ENCODE measurements at regions not wholly inside any gene's neighbourhood (a gene's known extent, or its start where the extent isn't known, plus 50 kb on each side); places are given as distances from the start of the nearest gene placed in this dataset.

DNA sequence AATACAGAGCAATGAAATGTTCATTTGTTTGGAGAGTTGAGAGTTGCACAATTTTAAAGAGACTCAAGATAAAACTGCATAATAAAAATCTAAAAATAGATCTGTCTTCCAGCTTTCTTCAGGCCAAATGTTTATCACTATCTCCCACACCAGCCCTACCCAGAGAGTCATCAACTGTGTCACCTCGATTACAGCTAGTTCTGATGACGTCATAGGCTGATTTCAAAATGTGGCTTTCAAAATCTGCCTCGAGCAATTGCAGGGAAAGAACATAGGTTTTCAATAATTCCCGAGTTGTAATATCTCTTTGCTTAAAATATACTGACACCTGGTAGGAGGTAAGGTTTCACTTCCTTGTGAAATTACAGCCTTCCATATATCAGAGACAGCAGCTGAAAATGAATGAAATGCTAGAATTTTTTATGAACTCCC lies 677.6 kb upstream of the ID2 start:
- DNase-seq (ENCODE audit: insufficient read length, low spot score) (peak; percentile 7), FAIRE-seq (no peak)

DNA sequence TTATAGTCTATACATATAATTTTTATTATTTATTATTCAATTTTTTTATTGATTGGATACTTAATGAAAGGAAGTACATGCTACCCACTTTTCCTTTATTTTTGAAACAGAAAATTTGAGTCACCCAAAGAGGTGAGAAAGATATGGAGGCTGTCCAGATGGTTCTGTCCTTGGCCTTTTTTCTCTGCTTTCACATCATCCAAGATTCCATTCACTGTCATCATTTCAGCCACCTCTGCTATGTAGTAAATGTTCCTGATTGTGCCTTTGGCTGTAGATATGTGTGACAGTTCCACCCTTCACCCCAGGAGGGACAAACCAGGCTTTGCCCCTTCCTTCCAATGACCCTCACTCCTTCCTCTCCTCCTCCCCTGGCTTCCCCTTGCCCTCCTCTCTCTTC lies 675.7 kb upstream of the ID2 start:
- FAIRE-seq (no peak), DNase-seq (ENCODE audit: insufficient read length, low spot score) (no peak)

DNA sequence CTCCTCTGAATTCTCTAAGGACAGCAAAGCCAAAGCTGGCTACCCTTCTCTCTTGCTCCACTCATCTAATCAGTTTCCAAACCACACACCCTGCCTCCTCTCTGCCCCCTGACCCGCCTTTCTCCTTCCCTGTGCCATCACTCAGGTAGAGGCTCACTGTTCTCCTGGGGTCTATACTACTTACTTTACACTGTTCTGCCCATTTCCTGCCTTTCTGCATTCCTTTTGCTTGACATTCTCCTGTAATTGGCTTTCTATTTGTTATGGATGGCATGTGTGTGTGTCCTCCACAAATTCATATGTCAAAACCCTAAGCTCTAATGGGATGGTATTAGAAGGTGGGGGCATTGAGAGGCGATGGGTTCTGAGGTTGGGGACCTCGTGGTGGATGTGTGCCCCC lies 675.2 kb upstream of the ID2 start:
- DNase-seq (ENCODE audit: insufficient read length, low spot score), result no peak
- no peak for FAIRE-seq

DNA sequence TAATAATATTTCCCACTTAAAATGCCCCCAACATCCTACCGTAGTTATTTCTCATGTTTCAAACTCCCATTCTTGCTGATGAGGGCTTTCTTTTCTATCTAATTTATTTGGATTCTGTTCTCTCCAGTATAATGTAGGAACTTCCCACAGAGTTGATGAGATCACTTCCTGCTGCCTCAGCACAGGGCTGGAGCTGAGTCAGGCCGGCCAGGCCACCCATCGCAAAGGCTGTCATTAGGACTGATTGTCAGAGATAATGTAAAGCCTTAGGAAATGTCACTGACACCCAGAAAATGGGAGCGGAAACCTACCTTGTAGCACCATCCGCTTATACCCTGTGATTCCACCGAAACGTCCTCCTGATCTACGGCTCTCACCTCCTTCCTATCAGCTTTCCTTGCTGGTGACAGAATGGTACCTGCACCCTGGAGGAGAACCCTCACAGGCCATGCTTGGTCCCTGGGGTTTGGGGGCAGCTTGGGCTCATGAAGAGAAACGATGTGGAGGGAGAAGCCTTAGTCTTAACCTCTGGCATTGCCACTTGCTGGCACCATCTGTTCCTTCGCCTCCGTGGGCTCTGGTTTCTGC lies 672.8 kb upstream of the ID2 start:
- DNase-seq (ENCODE audit: insufficient read length, low spot score) (no peak), FAIRE-seq (no peak)

DNA sequence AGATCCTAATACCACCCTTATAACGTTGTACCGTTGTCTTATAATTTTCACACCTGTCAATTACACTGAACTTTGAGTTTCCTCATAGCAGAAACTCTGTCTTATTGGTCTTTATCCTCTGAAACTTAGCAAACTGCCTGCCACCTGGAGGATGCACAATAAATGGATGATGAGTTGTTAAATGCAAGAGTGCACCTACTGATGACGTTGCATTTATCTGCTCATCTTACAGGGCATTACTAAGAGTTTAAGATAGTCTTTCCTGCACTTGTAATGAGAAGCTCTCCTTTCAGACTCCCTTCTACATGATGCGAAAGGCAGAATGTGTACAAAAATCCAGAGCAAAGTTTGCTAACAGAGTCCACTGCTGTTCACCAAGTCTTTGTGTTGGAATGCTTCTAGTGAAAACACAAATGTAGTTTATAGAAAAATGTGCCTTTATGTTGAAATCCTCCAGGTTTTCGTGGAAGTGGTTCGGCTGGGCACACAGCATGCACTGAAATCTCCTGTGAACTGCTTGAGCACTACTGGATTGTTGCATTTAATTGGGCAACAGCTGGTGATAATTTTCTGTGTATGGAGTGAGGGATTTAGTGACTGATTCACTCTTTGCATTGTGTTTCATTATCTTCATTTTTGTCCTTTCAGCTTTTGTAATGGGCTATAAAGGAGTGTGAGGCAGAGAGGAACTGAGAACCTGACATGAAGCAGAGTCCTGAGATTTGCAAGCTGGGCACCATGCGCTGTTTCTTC lies 665.8 kb upstream of the ID2 start:
- DNase-seq (ENCODE audit: insufficient read length, low spot score) (no peak), FAIRE-seq (no peak)

DNA sequence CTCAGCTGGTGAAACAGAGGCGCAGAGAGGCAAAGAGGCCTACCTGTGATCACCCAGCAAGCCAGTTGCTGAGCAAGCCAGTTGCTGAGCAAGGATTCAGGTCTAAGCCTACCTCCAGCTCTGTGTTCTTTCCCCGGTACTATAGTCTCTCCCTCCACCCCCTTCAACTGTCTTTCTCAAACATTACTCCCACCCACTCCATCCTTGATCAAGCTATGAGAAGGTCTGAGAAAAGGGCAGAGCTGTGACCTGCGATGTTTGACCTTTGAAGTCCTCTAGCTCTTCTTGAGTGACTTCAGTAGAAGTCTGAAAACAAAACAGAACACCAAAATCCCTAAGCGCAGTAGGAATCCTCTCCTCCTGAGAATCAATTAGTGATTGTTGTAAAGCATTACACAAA lies 665.2 kb upstream of the ID2 start:
- no peak for DNase-seq (ENCODE audit: insufficient read length, low spot score)
- FAIRE-seq, result no peak

DNA sequence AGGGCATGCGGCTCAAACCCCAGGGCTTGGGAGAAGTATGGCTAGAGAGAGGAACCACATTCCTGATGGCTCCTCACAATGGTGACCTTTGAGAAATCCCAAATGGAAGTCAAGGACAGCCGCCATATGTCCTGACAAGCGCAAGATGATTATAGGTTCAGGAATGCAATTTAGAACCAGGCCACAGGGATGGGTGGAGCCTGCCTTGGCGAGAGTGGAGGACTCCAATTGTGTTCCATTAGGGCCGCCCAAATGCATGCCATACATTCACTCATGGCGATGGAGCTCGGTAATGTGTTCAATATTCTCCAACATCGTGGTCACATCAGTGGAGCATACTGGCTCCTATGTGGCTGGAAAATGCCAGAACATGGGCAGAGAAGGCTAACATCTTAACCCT lies 662.9 kb upstream of the ID2 start:
- FAIRE-seq (no peak), DNase-seq (ENCODE audit: insufficient read length, low spot score) (no peak)

DNA sequence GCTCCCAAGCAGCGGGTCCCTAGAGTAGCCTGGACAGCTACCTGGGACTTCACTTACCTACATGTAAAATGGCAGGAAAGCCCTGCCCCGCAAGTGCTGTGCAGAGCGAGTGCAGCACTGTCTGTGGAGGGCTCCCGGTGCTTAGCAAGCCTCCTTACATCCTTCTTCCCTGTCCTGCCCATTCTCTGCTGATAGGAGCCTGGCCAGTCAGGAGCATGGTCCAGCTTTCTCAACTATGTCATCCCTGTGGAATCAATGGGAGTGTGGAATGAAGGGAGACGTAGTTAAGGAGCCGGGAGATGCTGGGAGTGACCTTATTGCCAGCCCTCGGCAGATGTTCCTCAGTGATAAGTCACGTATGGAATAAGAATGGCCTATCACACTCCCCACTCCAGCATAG lies 661.9 kb upstream of the ID2 start:
- FAIRE-seq (no peak), DNase-seq (ENCODE audit: insufficient read length, low spot score) (no peak)

DNA sequence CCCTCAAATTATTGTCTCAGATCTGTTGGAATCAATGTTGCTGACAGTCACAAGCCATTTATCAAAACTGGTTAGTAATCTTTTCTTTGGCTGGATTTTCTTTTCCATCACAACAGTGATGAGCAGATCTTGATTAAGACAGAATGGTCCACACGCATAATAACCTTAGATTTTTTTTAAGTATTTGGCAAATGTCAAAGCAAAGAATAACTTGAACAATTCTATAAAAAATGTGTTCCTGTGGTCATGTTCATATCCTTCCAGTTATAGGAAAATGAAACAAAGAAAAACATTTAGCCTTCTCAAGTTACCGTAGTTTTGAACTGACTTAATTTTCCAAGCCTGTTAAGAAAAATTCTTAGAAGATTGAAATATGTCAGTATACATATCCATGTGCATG lies 659.9 kb upstream of the ID2 start:
- DNase-seq (ENCODE audit: insufficient read length, low spot score) (no peak), FAIRE-seq (no peak)

DNA sequence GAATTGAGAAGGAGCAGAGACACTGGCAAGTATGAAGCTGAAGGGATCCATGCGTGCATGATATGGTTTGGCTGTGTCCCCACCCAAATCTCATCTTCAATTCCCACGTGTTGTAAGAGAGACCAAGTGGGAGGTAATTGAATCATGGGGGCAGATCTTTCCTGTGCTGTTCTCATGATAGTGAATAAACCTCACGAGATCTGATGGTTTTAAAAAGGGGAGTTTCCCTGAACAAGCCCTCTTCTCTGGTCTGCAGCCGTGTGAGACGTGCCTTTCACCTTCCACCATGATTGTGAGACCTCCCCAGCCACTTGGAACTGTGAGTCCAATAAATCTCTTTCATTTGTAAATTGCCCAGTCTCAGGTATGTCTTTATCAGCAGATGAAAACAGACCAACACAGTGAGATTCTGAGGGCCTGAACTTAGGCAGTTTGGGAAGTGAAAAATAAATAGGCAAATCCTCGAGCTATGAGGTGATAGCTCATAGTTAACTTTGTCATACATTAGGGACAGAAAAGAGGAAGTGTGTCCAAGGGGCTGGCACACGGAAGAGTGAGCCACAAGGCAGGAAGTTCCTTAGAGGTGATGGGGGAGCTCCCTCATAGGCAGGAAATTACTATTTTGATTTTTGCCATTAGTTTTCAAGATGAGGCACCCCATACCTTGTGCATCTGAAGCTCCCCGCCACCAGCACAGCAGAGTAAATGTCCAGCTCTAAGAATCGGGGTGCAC lies 658.8 kb upstream of the ID2 start:
- FAIRE-seq, result peak; percentile 69
- peak; percentile 30 for DNase-seq (ENCODE audit: insufficient read length, low spot score)

DNA sequence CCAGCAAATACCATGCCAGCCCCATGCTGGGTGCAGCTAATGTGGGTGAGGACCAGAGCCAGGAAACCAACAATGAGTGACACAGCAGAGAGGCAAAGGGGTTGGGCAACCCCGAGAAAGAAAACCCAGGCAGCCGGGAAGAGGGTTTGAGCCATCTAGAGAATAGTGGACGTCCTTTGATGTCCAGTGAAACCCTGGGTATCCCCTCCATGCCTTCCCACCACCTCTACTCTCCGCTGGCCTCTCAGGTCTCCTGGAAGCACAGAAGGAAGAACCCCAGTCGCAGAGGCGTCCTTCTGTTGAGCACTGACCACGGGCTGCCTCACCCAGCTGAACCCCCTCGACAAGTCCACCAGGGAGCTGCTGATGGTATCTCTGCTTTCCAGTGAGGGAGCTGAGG lies 657.4 kb upstream of the ID2 start:
- DNase-seq (ENCODE audit: insufficient read length, low spot score) (no peak), FAIRE-seq (no peak)

DNA sequence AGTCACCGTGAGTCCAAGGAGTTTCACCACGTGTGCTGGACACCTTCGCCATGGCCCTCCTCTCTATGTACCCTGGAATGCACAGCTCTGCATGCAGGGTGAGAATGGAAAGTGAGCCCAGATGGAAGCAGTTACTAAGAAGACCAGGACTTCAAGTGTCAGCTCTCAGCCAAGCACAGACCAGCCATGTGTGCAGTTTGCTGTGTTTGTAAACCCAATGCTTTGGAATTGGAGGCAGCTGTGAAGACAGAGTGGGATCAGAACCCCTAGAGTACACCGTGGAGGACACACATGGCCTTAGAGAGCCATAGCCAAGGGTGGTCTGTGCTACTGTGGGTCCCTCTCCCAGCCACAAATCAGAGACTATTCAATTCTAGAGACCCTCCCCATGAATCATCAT lies 655.5 kb upstream of the ID2 start:
- no peak for DNase-seq (ENCODE audit: insufficient read length, low spot score)
- FAIRE-seq, result no peak

DNA sequence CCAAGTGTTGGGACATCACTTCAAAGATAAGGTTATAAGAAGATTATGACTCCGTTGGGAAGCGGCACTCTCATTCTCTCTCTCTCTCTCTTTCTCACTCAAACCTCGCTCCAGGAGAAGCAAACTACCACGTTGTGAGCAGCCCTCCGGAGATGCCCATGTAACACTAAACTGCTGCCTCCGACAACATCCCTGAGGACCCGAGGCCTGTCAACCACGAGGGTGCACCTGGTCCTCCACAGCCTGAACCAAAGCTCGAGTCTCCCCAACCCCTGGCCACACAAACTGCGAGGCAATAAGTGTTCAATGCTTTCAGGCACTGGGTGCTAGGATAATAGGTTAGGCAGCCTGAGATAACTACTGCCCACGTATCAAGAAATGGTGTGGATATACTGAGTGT lies 654.5 kb upstream of the ID2 start:
- DNase-seq (ENCODE audit: insufficient read length, low spot score) (no peak), FAIRE-seq (no peak)

DNA sequence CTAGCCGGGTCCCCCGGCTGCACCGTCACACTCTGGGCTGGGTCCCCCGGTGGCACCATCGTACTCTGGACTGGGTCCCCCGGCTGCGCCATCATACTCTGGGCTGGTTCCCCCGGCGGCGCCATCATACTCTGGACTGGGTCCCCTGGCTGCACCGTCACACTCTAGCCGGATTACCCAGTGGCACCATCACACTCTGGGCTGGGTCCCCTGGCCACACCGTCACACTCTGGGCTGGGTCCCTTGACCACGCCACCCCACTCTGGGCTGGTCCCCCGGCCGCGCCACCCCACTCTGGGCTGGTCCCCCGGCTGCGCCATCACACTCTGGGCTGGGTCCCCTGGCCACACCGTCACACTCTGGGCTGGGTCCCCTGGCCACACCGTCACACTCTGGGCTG lies 653.8 kb upstream of the ID2 start:
- no peak for DNase-seq (ENCODE audit: insufficient read length, low spot score)

DNA sequence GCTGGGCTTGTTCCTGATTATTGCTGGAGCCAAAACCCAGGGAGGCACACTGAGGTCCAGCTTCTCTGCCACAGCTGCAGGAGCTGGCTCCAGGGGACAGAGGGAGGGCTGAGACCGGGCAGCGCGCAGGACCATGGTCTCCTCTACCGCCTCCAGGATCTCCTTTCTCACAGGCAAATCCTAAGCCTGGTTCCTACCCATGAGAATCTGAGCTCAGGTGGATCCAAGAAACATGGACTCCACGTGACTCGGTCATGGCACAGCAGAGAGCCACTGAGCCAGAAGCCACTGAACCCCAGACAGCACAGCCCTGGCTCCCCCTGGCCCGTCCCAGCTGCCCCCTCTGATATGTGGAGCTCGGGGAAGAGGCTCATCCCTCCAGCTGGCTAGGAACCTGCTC lies 653.4 kb upstream of the ID2 start:
- FAIRE-seq (no peak), DNase-seq (ENCODE audit: insufficient read length, low spot score) (no peak)

More for the DNA sequence above, 653.8 kb upstream of the ID2 start:
- FAIRE-seq, result no peak

DNA sequence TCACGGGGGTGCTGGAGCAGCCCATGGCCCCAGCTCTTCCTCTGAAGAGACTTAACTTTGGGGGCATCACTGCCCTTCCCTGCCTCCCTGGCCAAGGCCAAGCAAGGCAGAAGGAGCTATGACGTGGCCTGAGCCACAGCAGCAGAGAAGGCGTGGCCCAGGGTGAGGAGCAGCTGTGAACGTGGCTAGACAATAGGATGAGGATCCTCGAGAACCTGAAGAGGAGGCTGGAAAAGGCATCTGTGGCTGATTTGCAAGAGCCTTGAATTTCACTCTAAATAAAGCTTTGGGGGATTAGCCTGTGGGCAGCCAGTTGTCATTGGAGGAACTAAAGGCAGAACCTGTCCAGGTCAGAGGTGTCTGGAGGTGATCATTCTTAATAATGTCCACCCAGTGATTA lies 652.9 kb upstream of the ID2 start:
- no peak for DNase-seq (ENCODE audit: insufficient read length, low spot score)
- no peak for FAIRE-seq

DNA sequence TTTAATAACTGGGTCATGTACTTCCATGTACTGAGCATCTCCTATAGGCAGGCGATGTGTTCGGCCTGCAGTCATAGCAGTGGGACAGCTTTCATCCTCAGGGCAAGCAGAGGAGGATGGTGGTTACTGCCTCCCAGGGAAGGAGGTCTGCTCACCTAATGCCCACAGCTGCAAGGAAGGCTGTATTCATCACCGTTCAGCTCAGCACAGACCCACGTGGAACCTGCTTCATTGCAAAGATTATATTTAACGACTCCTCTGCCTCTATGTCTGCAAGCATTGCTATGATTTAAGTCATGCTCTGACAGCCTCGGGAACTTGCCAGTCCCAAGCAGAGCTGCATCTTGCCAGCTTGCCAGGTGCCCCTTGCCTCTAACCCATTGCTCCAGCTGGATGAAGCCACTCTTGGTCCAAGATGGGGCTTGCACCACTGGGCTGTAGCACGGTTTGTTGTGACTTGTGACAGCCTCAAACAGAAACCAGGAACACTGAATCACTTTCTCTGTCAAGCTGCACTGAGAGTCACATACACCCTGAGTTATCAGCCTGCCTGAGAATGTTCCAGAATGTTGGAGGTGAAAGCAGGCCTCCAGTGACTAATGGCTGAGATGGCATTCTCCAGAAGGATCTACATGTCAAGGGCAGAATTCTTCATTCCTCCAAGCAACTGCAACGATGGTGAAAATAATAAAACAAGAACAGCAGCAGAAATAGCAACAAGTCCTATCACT lies 651.1 kb upstream of the ID2 start:
- FAIRE-seq (no peak), DNase-seq (ENCODE audit: insufficient read length, low spot score) (no peak)

DNA sequence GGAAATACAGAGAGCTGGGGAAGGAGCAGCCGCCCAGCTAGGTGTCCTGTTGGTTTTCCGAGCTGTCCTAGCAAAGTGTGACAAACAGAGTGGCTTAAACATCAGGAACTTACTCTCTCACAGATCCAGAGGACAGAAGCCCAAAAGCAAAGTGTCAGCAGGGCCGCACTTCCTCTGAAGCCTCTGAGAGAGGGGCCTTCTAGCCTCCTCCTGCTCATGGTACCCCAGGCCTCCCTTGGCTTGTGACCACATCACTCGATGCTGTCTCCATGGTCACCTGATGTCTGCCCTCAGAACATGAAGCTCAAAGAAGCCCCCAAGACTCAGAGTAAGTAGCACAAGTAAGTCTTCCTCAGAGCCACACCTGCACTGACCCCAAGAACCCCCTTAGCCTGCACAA lies 650.5 kb upstream of the ID2 start:
- DNase-seq (ENCODE audit: insufficient read length, low spot score), result no peak
- no peak for FAIRE-seq

DNA sequence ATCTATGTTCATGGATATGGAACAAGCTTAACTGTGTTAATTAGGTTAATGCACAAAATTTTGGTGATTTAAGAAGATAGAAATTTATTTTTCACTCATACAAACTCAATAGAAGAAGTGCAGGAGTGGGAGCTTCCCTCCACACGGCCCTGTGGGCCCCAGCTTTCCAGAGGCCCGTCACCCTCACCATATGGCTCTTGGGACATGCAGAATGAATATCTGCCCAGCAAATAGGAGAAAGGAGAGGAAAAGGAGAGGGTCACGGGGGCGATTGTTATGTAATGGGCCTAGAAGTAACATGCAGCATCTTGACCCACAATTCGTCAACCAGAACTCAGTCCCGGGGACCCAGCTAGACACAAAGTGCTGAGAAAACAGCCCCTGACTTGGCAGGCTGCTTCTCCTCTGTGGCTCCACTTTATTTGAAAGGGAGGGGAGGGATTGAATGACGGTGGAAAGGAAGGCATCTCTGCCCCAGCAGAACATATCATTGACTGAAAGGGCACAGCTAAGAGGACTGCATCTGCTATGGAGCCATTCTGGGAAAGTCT lies 648.2 kb upstream of the ID2 start:
- no peak for FAIRE-seq
- DNase-seq (ENCODE audit: insufficient read length, low spot score), result no peak

DNA sequence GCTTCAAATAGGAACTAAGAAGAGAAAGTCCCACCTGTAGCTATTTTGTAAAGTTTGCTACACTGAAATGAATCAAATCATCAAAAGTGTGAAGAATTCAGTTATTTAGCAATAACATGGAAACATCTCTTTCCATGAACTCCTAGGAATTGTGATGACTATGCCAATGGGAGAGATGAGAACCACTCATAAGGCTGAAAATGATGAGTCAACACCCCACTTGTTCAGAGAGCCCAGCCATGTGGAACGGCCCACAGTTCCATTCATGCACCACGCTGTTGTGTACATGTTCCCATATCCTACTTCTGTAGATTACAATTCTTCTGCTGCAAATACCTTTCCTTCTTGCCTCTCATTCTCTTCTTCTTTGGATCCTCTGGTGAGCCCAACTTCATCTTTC lies 645.5 kb upstream of the ID2 start:
- DNase-seq (ENCODE audit: insufficient read length, low spot score) (no peak), FAIRE-seq (no peak)

DNA sequence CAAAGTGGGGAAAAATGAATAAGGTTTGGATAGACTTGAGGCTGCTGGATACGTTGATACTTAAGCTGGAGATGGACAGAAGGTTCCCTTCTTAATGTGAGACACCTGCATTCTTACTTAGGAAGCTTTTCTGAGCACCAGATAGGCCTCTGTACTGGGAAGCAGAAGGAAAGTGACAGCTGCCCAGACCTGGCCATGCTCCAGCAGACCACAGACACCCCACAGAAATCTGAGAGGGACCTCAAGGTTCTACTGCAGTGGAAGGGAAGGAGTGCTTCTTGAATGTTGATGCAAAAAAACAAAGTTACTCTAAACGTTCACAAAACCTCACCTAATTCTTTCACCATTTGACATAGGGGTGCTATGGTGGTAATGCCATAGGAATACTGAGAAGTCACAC lies 642.1 kb upstream of the ID2 start:
- DNase-seq (ENCODE audit: insufficient read length, low spot score) (no peak), FAIRE-seq (no peak)

Data from GM19239 (cell line).